ENCODE measurements at regions not wholly inside any gene's neighbourhood (a gene's known extent, or its start where the extent isn't known, plus 50 kb on each side); places are given as distances from the start of the nearest gene placed in this dataset.

DNA sequence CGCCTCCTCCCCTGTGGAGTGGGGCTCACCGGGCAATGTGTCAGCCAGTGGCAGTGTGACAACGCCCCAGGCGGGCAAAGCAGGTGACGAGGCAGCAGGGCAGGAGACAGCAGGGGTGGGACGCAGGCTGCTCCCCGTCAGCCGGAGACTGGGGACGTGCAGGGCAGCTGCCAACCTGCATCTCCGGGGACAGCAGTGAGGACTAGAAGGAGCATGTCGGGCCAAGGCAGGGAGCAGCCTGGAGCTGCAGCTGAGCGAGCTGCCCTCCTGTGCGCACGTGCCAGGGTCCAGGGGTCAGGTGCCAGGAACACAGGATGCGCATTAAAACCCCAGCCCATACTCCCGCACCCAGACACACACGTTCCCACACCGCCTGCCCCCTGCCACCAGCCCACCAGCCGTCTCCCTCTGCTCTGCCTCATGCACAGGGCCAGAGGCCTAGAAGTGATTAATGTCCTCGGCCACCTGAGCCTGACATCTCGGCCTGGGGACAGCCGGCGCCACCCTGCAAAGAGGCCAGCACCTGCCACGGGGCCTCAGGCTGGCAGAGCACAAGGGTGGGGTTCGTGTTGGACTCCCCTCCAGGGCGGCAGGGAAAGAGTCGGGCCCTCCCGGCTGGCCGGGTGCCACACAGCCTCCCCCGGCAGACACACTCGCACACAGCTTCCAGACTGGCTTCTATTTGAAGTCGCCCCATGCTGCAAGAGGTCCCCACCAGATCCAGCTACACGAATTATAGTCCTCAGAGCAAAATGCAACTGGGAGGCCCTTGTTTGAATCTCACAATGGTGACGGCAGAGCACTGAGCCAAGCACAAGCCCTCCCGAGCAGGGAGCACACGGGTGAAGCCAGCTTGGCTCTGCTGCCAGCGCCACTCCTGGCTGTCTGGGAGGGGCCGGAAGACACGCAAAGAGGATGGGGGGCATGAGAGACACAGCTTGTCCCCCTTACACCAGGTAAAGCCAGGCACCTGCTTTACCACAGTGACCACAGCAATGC is 90.4 kb downstream of the RBFOX3 start:
- Mint-ChIP-seq H3K27me3 (ENCODE audit: low read depth) (peaks cover 4% of the 10 kb centered on the region; the same call in 1 of the 2 replicates), H3K36me3 (no peaks in the 10 kb centered on the region), H3K4me3 (no peak overlapping the region), H3K9me3 (no peaks in the 10 kb centered on the region), H3K27ac (no peak overlapping the region), H3K4me1 (peaks cover 12% of the 10 kb centered on the region)
- ChIA-PET CTCF (no interaction called here), POLR2A (no interaction called here)
- ATAC-seq (no peak), DNase-seq (ENCODE audit: low spot score) (no peak)
- TF ChIP-seq, protein P1, sequence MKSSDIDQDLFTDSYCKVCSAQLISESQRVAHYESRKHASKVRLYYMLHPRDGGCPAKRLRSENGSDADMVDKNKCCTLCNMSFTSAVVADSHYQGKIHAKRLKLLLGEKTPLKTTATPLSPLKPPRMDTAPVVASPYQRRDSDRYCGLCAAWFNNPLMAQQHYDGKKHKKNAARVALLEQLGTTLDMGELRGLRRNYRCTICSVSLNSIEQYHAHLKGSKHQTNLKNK (CRISPR knock-in tag; IDR thresholded peaks at IDR 0.05) = no peak
- no peak for TF ChIP-seq NR1H2 (CRISPR knock-in tag; IDR thresholded peaks at IDR 0.05)
- TF ChIP-seq, protein P2, sequence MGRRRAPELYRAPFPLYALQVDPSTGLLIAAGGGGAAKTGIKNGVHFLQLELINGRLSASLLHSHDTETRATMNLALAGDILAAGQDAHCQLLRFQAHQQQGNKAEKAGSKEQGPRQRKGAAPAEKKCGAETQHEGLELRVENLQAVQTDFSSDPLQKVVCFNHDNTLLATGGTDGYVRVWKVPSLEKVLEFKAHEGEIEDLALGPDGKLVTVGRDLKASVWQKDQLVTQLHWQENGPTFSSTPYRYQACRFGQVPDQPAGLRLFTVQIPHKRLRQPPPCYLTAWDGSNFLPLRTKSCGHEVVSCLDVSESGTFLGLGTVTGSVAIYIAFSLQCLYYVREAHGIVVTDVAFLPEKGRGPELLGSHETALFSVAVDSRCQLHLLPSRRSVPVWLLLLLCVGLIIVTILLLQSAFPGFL (CRISPR knock-in tag; IDR thresholded peaks at IDR 0.05; ENCODE audit: borderline replicate concordance) = no peak

DNA sequence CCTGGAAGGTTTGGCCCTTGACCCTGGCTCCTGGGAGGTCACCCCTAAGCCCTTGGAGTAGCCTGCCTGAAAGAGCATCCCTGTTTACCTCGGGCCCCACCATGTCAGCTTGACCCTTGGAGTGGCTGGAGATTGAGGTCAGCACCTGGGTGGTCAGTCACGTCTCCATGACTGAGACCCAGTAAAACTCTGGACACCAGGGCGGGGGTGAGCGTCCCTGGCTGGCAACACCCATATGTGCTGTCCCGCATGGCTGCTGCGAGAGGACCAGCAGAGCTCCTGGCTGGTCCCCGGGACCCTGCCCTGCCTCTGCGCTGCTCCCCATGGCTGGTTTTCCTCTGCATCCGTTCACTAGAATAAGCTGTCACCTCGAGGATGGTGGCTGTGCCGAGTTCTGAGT is 91.2 kb downstream of the RBFOX3 start:
- no peak overlapping the region for H3K27ac Mint-ChIP-seq
- H3K4me3 Mint-ChIP-seq = no peak overlapping the region
- no peaks in the 10 kb centered on the region for H3K9me3 Mint-ChIP-seq
- H3K36me3 Mint-ChIP-seq = no peaks in the 10 kb centered on the region
- POLR2A ChIA-PET = no interaction called here
- CTCF ChIA-PET = no interaction called here
- ATAC-seq (no peak), DNase-seq (ENCODE audit: low spot score) (no peak)
- H3K4me1 Mint-ChIP-seq = peaks cover 12% of the 10 kb centered on the region
- peaks cover 4% of the 10 kb centered on the region; the same call in 1 of the 2 replicates for H3K27me3 Mint-ChIP-seq (ENCODE audit: low read depth)
- TF ChIP-seq, protein P3, sequence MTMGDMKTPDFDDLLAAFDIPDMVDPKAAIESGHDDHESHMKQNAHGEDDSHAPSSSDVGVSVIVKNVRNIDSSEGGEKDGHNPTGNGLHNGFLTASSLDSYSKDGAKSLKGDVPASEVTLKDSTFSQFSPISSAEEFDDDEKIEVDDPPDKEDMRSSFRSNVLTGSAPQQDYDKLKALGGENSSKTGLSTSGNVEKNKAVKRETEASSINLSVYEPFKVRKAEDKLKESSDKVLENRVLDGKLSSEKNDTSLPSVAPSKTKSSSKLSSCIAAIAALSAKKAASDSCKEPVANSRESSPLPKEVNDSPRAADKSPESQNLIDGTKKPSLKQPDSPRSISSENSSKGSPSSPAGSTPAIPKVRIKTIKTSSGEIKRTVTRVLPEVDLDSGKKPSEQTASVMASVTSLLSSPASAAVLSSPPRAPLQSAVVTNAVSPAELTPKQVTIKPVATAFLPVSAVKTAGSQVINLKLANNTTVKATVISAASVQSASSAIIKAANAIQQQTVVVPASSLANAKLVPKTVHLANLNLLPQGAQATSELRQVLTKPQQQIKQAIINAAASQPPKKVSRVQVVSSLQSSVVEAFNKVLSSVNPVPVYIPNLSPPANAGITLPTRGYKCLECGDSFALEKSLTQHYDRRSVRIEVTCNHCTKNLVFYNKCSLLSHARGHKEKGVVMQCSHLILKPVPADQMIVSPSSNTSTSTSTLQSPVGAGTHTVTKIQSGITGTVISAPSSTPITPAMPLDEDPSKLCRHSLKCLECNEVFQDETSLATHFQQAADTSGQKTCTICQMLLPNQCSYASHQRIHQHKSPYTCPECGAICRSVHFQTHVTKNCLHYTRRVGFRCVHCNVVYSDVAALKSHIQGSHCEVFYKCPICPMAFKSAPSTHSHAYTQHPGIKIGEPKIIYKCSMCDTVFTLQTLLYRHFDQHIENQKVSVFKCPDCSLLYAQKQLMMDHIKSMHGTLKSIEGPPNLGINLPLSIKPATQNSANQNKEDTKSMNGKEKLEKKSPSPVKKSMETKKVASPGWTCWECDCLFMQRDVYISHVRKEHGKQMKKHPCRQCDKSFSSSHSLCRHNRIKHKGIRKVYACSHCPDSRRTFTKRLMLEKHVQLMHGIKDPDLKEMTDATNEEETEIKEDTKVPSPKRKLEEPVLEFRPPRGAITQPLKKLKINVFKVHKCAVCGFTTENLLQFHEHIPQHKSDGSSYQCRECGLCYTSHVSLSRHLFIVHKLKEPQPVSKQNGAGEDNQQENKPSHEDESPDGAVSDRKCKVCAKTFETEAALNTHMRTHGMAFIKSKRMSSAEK (CRISPR knock-in tag; IDR thresholded peaks at IDR 0.05; ENCODE audit: borderline replicate concordance) = no peak
- TF ChIP-seq, protein P4, sequence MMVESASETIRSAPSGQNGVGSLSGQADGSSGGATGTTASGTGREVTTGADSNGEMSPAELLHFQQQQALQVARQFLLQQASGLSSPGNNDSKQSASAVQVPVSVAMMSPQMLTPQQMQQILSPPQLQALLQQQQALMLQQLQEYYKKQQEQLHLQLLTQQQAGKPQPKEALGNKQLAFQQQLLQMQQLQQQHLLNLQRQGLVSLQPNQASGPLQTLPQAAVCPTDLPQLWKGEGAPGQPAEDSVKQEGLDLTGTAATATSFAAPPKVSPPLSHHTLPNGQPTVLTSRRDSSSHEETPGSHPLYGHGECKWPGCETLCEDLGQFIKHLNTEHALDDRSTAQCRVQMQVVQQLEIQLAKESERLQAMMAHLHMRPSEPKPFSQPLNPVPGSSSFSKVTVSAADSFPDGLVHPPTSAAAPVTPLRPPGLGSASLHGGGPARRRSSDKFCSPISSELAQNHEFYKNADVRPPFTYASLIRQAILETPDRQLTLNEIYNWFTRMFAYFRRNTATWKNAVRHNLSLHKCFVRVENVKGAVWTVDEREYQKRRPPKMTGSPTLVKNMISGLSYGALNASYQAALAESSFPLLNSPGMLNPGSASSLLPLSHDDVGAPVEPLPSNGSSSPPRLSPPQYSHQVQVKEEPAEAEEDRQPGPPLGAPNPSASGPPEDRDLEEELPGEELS (CRISPR knock-in tag; IDR thresholded peaks at IDR 0.05) = no peak
- TF ChIP-seq JUN (CRISPR knock-in tag; IDR thresholded peaks at IDR 0.05) = no peak
- TF ChIP-seq MXD4 (CRISPR knock-in tag; IDR thresholded peaks at IDR 0.05; ENCODE audit: borderline replicate concordance) = no peak
- TF ChIP-seq SOX15 (CRISPR knock-in tag; IDR thresholded peaks at IDR 0.05) = no peak
- TF ChIP-seq, protein P2 (CRISPR knock-in tag; IDR thresholded peaks at IDR 0.05; ENCODE audit: borderline replicate concordance) = no peak
- TF ChIP-seq, protein P5, sequence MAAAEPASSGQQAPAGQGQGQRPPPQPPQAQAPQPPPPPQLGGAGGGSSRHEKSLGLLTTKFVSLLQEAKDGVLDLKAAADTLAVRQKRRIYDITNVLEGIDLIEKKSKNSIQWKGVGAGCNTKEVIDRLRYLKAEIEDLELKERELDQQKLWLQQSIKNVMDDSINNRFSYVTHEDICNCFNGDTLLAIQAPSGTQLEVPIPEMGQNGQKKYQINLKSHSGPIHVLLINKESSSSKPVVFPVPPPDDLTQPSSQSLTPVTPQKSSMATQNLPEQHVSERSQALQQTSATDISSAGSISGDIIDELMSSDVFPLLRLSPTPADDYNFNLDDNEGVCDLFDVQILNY (CRISPR knock-in tag; IDR thresholded peaks at IDR 0.05) = no peak
- TF ChIP-seq ZNF671 (CRISPR knock-in tag; IDR thresholded peaks at IDR 0.05) = no peak
- TF ChIP-seq, protein P6, sequence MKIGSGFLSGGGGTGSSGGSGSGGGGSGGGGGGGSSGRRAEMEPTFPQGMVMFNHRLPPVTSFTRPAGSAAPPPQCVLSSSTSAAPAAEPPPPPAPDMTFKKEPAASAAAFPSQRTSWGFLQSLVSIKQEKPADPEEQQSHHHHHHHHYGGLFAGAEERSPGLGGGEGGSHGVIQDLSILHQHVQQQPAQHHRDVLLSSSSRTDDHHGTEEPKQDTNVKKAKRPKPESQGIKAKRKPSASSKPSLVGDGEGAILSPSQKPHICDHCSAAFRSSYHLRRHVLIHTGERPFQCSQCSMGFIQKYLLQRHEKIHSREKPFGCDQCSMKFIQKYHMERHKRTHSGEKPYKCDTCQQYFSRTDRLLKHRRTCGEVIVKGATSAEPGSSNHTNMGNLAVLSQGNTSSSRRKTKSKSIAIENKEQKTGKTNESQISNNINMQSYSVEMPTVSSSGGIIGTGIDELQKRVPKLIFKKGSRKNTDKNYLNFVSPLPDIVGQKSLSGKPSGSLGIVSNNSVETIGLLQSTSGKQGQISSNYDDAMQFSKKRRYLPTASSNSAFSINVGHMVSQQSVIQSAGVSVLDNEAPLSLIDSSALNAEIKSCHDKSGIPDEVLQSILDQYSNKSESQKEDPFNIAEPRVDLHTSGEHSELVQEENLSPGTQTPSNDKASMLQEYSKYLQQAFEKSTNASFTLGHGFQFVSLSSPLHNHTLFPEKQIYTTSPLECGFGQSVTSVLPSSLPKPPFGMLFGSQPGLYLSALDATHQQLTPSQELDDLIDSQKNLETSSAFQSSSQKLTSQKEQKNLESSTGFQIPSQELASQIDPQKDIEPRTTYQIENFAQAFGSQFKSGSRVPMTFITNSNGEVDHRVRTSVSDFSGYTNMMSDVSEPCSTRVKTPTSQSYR (CRISPR knock-in tag; IDR thresholded peaks at IDR 0.05) = no peak
- no peak for TF ChIP-seq EMX1 (CRISPR knock-in tag; IDR thresholded peaks at IDR 0.05)
- no peak for TF ChIP-seq KAT7 (CRISPR knock-in tag; IDR thresholded peaks at IDR 0.05; ENCODE audit: borderline replicate concordance)
- TF ChIP-seq, protein P7, sequence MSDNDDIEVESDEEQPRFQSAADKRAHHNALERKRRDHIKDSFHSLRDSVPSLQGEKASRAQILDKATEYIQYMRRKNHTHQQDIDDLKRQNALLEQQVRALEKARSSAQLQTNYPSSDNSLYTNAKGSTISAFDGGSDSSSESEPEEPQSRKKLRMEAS (CRISPR knock-in tag; IDR thresholded peaks at IDR 0.05) = no peak
- TF ChIP-seq, protein P8, sequence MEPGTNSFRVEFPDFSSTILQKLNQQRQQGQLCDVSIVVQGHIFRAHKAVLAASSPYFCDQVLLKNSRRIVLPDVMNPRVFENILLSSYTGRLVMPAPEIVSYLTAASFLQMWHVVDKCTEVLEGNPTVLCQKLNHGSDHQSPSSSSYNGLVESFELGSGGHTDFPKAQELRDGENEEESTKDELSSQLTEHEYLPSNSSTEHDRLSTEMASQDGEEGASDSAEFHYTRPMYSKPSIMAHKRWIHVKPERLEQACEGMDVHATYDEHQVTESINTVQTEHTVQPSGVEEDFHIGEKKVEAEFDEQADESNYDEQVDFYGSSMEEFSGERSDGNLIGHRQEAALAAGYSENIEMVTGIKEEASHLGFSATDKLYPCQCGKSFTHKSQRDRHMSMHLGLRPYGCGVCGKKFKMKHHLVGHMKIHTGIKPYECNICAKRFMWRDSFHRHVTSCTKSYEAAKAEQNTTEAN (CRISPR knock-in tag; IDR thresholded peaks at IDR 0.05) = no peak
- no peak for TF ChIP-seq PRRX2 (CRISPR knock-in tag; IDR thresholded peaks at IDR 0.05)
- no peak for TF ChIP-seq FOXP1 (CRISPR knock-in tag; IDR thresholded peaks at IDR 0.05; ENCODE audit: borderline replicate concordance)

Measured in WTC11 (cell line).